Osteoblast (primary cell): ENCODE measurements at regions not wholly inside any gene's neighbourhood (a gene's known extent, or its start where the extent isn't known, plus 50 kb on each side); places are given as distances from the start of the nearest gene placed in this dataset.

ENCODE experiments used
- DNase-seq: peaks from one replicate; pipeline ENCODE4 v3.0.0; 2011; ENCODE audit warnings: low spot score, mixed read lengths; ENCODE audit not compliant: insufficient read length; ENCODE audit errors: missing footprints
- H2AFZ ChIP-seq: 2 replicates; pipeline ENCODE4 v1.6.0; 2011; ENCODE audit warnings: mild to moderate bottlenecking, low read length
- H3K27ac ChIP-seq: 2 replicates; pipeline ENCODE4 v1.5.1; 2011; ENCODE audit warnings: mild to moderate bottlenecking, low read depth, low read length, moderate library complexity
- H3K27me3 ChIP-seq: 2 replicates; pipeline ENCODE4 v1.6.0; 2012; ENCODE audit warnings: mild to moderate bottlenecking, control low read depth, inconsistent platforms, low read length, moderate library complexity; ENCODE audit not compliant: insufficient read depth
- H3K36me3 ChIP-seq: 2 replicates; pipeline ENCODE4 v1.5.1; 2011; ENCODE audit warnings: mild to moderate bottlenecking, low read length, control low read depth, moderate library complexity; ENCODE audit not compliant: insufficient read depth
- H3K4me1 ChIP-seq: 2 replicates; pipeline ENCODE4 v1.5.1; 2011; ENCODE audit warnings: mild to moderate bottlenecking, low read length, control low read depth, moderate library complexity; ENCODE audit not compliant: insufficient read depth
- H3K4me2 ChIP-seq: 2 replicates; pipeline ENCODE4 v1.6.0; 2011; ENCODE audit warnings: mild to moderate bottlenecking, low read length; ENCODE audit not compliant: insufficient read depth
- H3K4me3 ChIP-seq: fragments of 200-600 bp; sonication (generic); 3 replicates; pipeline ENCODE4 v1.5.1; 2012; ENCODE audit warnings: mild to moderate bottlenecking, low read length, inconsistent platforms; ENCODE audit not compliant: insufficient read depth
- H3K79me2 ChIP-seq: 2 replicates; pipeline ENCODE4 v1.6.0; 2012; ENCODE audit warnings: mild to moderate bottlenecking, low read length, control low read depth, inconsistent platforms; ENCODE audit not compliant: insufficient read depth
- H3K9me3 ChIP-seq: 2 replicates; pipeline ENCODE4 v1.5.1; 2011; ENCODE audit warnings: low read depth, low read length, control low read depth
- H4K20me1 ChIP-seq: 2 replicates; pipeline ENCODE4 v1.6.0; 2012; ENCODE audit warnings: mild to moderate bottlenecking, low read length, control low read depth; ENCODE audit not compliant: insufficient read depth
- CTCF ChIP-seq: IDR thresholded peaks from 2 replicates; pipeline ENCODE4 v1.5.1; 2011; ENCODE audit warnings: mild to moderate bottlenecking, low read depth, low read length, moderate library complexity; ENCODE audit errors: extremely low read depth

GRCh38 chr12:67456431-67456901 lies 187.3 kb downstream of the CAND1 start:
- no peak overlapping the region for H3K4me3 ChIP-seq
- H3K27me3 ChIP-seq = no peaks in the 10 kb centered on the region
- no peak overlapping the region for H2AFZ ChIP-seq
- DNase-seq = no peak
- no peaks in the 10 kb centered on the region for H4K20me1 ChIP-seq
- H3K79me2 ChIP-seq = no peaks in the 10 kb centered on the region
- no peaks in the 10 kb centered on the region for H3K9me3 ChIP-seq
- TF ChIP-seq CTCF = no peak
- H3K27ac ChIP-seq = no peak overlapping the region
- peaks cover 17% of the 10 kb centered on the region for H3K4me1 ChIP-seq
- H3K4me2 ChIP-seq = peak overlapping the region; percentile 43
- H3K36me3 ChIP-seq = no peaks in the 10 kb centered on the region

- Histone ChIP-seq H3K36me3 (no peaks in the 10 kb centered on the region), H3K4me3 (no peak overlapping the region), H3K79me2 (no peaks in the 10 kb centered on the region), H2AFZ (no peak overlapping the region), H3K4me2 (no peak overlapping the region), H3K9me3 (no peaks in the 10 kb centered on the region), H4K20me1 (no peaks in the 10 kb centered on the region), H3K27ac (no peak overlapping the region), H3K4me1 (peaks cover 17% of the 10 kb centered on the region), H3K27me3 (no peaks in the 10 kb centered on the region)
- TF ChIP-seq CTCF = no peak
- DNase-seq = no peak
Measured at GRCh38 chr12:67457136-67457535, 188.0 kb downstream of the CAND1 start.

- no peak overlapping the region for H3K4me3 ChIP-seq
- DNase-seq = no peak
- H2AFZ ChIP-seq = peak overlapping the region; percentile 49
- H3K9me3 ChIP-seq = no peaks in the 10 kb centered on the region
- H3K79me2 ChIP-seq = no peaks in the 10 kb centered on the region
- H3K36me3 ChIP-seq = no peaks in the 10 kb centered on the region
- TF ChIP-seq CTCF = peak; percentile 41
- H3K27me3 ChIP-seq = no peaks in the 10 kb centered on the region
- H3K4me2 ChIP-seq = no peak overlapping the region
- no peaks in the 10 kb centered on the region for H4K20me1 ChIP-seq
- H3K4me1 ChIP-seq = peaks cover 17% of the 10 kb centered on the region
- H3K27ac ChIP-seq = no peak overlapping the region
Measured at GRCh38 chr12:67457778-67458665, 188.9 kb downstream of the CAND1 start.

GRCh38 chr12:67459173-67459572 lies 189.4 kb upstream of the DYRK2 start:
- DNase-seq = no peak
- no peaks in the 10 kb centered on the region for H3K9me3 ChIP-seq
- no peaks in the 10 kb centered on the region for H4K20me1 ChIP-seq
- no peak for TF ChIP-seq CTCF
- no peaks in the 10 kb centered on the region for H3K36me3 ChIP-seq
- H3K4me3 ChIP-seq = no peak overlapping the region
- peaks cover 17% of the 10 kb centered on the region for H3K4me1 ChIP-seq
- no peaks in the 10 kb centered on the region for H3K79me2 ChIP-seq
- H3K4me2 ChIP-seq = no peak overlapping the region
- H2AFZ ChIP-seq = no peak overlapping the region
- H3K27ac ChIP-seq = no peak overlapping the region
- no peaks in the 10 kb centered on the region for H3K27me3 ChIP-seq
